Fibroblast of mammary gland (primary cell): ENCODE measurements at regions not wholly inside any gene's neighbourhood (a gene's known extent, or its start where the extent isn't known, plus 50 kb on each side); places are given as distances from the start of the nearest gene placed in this dataset.
A peak's percentile ranks its signal among the peaks of the same experiment; 100 is the strongest.

Experiments
- DNase-seq: peaks from one replicate; pipeline ENCODE4 v3.0.0-alpha.2; 2010; ENCODE audit warnings: low read depth
- H3K4me3 ChIP-seq: 2 replicates; pipeline ENCODE4 v1.5.1; 2011; ENCODE audit warnings: low read depth, mild to moderate bottlenecking, low read length, moderate library complexity; ENCODE audit not compliant: control insufficient read depth
- TF ChIP-seq, protein P1 (sequence below): conservative IDR thresholded peaks from 2 replicates; pipeline ENCODE4 v1.5.1; 2011; ENCODE audit warnings: low read depth, low read length, inconsistent platforms; ENCODE audit not compliant: control insufficient read depth, insufficient read depth

DNA sequence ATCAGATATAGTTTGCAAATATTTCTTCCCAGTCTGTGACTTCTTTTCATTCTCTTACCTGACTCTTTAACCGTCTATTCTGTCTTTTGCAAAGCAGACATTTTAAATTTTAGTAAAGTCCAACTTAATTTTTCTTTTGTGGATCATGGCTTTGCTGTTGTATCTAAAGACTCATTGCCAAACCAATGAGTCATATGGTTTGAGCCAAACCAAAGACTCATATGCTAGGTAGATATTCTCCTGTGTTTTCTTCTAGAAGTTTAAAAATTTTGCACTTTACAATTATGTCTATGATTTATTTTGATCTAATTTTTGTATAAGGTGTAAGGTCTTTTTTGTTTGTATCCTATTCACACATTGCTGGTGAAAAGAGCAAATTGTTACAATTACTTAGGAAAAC, 446.8 kb downstream of the ANKRD50 start:
- DNase-seq: peak; percentile 52
- TF ChIP-seq, protein P1, sequence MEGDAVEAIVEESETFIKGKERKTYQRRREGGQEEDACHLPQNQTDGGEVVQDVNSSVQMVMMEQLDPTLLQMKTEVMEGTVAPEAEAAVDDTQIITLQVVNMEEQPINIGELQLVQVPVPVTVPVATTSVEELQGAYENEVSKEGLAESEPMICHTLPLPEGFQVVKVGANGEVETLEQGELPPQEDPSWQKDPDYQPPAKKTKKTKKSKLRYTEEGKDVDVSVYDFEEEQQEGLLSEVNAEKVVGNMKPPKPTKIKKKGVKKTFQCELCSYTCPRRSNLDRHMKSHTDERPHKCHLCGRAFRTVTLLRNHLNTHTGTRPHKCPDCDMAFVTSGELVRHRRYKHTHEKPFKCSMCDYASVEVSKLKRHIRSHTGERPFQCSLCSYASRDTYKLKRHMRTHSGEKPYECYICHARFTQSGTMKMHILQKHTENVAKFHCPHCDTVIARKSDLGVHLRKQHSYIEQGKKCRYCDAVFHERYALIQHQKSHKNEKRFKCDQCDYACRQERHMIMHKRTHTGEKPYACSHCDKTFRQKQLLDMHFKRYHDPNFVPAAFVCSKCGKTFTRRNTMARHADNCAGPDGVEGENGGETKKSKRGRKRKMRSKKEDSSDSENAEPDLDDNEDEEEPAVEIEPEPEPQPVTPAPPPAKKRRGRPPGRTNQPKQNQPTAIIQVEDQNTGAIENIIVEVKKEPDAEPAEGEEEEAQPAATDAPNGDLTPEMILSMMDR: no peak

DNA sequence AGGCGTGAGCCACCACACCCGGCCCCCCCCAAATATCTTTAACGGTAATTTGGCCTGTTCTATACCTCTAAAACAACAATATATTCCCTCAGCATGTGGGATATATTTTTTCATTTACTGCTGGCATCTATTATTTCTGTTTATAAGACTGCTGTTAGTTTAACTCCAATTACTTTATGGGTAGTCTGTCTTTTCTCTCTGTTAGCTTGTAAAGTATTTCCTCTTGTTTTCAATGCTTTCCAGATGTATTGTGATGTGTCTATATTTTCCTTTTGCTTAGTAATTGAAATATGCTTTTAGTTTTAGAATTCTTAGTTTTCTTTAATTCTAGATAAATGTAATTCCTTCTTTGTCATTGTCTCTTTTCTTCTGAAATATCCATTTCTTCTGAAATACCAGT, 445.8 kb downstream of the ANKRD50 start:
- no peak overlapping the region for H3K4me3 ChIP-seq
- DNase-seq: no peak
- TF ChIP-seq, protein P1: no peak

More for the DNA sequence above, 446.8 kb downstream of the ANKRD50 start:
- no peak overlapping the region for H3K4me3 ChIP-seq

- H3K4me3 ChIP-seq: no peak overlapping the region
- TF ChIP-seq, protein P1: no peak
- no peak for DNase-seq
These were observed 436.1 kb downstream of the ANKRD50 start for GRCh38 chr4:124276461-124276860.

DNA sequence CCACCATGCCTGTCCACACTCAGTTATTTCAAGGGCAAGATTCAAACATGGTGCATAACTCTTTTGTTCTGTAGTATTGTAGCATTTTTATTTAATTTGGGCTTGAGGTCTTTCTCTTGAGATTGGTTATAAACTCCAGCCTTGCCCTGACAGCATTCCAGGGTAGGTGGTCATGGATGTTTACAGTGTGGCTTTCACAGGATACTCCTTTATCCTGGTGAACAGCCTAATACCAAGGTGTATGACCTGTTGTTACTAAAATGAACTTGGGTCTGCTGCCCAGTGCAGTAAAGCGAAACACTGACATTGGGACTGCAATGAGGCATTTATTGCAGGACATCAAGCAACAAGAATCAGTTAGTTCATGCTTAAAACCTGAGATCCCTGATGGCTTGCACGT, 434.8 kb downstream of the ANKRD50 start:
- no peak overlapping the region for H3K4me3 ChIP-seq
- TF ChIP-seq, protein P1: no peak

GRCh38 chr4:124278477-124278876, 434.1 kb downstream of the ANKRD50 start:
- TF ChIP-seq, protein P1: no peak
- H3K4me3 ChIP-seq: no peak overlapping the region
- DNase-seq: no peak

More for the DNA sequence above, 434.8 kb downstream of the ANKRD50 start:
- no peak for DNase-seq

- no peak for DNase-seq
- H3K4me3 ChIP-seq: no peak overlapping the region
- TF ChIP-seq, protein P1: no peak
These were observed 432.8 kb downstream of the ANKRD50 start for GRCh38 chr4:124279741-124280140.

DNA sequence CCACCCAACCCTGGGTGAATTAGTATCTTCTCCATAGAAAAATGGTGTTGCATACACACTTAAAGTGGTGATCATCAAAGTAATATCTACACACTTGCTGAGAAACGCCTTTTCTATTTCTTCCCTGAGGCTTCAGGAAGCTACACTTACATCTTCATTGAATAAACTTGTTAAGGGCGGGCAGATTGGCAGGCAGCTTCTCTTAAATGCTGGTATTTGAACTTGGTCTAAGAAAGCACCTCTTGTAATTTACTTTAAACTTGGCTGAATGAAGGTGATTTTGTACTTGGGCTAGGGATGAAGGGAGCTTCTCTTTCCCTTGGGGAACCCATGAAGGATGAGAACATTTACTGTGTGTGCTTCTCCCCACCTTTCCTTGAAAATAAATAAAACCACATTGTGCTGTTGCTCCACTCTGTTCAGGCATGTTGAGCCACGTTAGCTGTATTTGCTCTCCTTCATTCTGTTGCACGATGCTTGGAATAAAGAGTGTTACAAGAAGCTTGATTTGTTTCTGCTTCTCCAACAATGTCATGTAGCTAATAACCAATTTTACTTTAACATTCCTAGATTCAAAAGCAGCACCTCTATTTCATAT, 430.1 kb downstream of the ANKRD50 start:
- no peak overlapping the region for H3K4me3 ChIP-seq
- no peak for DNase-seq
- TF ChIP-seq, protein P1: no peak
